Loucy (cell line): ENCODE measurements at regions not wholly inside any gene's neighbourhood (a gene's known extent, or its start where the extent isn't known, plus 50 kb on each side); places are given as distances from the start of the nearest gene placed in this dataset.

Experiments
- H2AFZ ChIP-seq: fragments of 200-600 bp; sonication (generic); 2 replicates; pipeline ENCODE4 v1.6.0; 2016; ENCODE audit warnings: antibody characterized with exemption, mild to moderate bottlenecking, low read length, moderate library complexity
- H3F3A ChIP-seq: fragments of 200-600 bp; 2 replicates; pipeline ENCODE4 v1.6.0; 2016; ENCODE audit warnings: antibody characterized with exemption, low read depth, mild to moderate bottlenecking
- H3K27me3 ChIP-seq: fragments of 200-600 bp; sonication (generic); 2 replicates; pipeline ENCODE4 v1.6.1; 2014; ENCODE audit warnings: low read length, mild to moderate bottlenecking; ENCODE audit not compliant: insufficient read depth, poor library complexity, severe bottlenecking
- H3K36me3 ChIP-seq: fragments of 200-600 bp; sonication (generic); 2 replicates; pipeline ENCODE4 v1.6.1; 2016; ENCODE audit warnings: low read length; ENCODE audit not compliant: insufficient read depth
- H3K4me1 ChIP-seq: fragments of 200-600 bp; sonication (generic); 2 replicates; pipeline ENCODE4 v1.5.1; 2014; ENCODE audit warnings: low read length, mild to moderate bottlenecking; ENCODE audit not compliant: insufficient read depth, poor library complexity, severe bottlenecking
- H3K4me2 ChIP-seq: fragments of 200-600 bp; sonication (generic); 2 replicates; pipeline ENCODE4 v1.6.0; 2014; ENCODE audit warnings: antibody characterized with exemption, low read length, low read depth, mild to moderate bottlenecking; ENCODE audit not compliant: poor library complexity, severe bottlenecking
- H3K4me3 ChIP-seq: fragments of 200-600 bp; sonication (generic); 2 replicates; pipeline ENCODE4 v1.5.1; 2014; ENCODE audit warnings: low read length, mild to moderate bottlenecking, mixed read lengths; ENCODE audit not compliant: poor library complexity, severe bottlenecking
- H3K79me2 ChIP-seq: fragments of 200-600 bp; sonication (generic); 2 replicates; pipeline ENCODE4 v1.6.1; 2014; ENCODE audit warnings: low read length; ENCODE audit not compliant: insufficient read depth
- H3K9ac ChIP-seq: fragments of 200-600 bp; sonication (generic); 2 replicates; pipeline ENCODE4 v1.6.0; 2014; ENCODE audit warnings: mild to moderate bottlenecking, low read depth, low read length, moderate library complexity; ENCODE audit not compliant: poor library complexity, severe bottlenecking
- H3K9me2 ChIP-seq: fragments of 200-600 bp; sonication (generic); replicated peaks from 2 replicates; pipeline ENCODE4 v1.6.1; 2016; ENCODE audit warnings: low read depth, low read length, mixed read lengths
- H3K9me3 ChIP-seq: fragments of 200-600 bp; sonication (generic); 2 replicates; pipeline ENCODE4 v1.6.1; 2014; ENCODE audit warnings: mild to moderate bottlenecking, antibody characterized with exemption, low read length, low read depth; ENCODE audit not compliant: insufficient read depth
- H4K20me1 ChIP-seq: fragments of 200-600 bp; sonication (generic); 2 replicates; pipeline ENCODE4 v1.6.0; 2014; ENCODE audit warnings: antibody characterized with exemption, low read length, mild to moderate bottlenecking; ENCODE audit not compliant: insufficient read depth, poor library complexity, severe bottlenecking
- EZH2phosphoT487 ChIP-seq: fragments of 200-600 bp; IDR thresholded peaks from 2 replicates; pipeline ENCODE4 v1.6.1; 2018; ENCODE audit warnings: antibody characterized with exemption, mild to moderate bottlenecking, moderate library complexity, borderline replicate concordance
- TF ChIP-seq, protein P1 (sequence below): fragments of 200-600 bp; sonication (generic); conservative IDR thresholded peaks from 2 replicates; pipeline ENCODE4 v1.5.1; 2014; ENCODE audit warnings: mild to moderate bottlenecking, antibody characterized with exemption, low read length

DNA sequence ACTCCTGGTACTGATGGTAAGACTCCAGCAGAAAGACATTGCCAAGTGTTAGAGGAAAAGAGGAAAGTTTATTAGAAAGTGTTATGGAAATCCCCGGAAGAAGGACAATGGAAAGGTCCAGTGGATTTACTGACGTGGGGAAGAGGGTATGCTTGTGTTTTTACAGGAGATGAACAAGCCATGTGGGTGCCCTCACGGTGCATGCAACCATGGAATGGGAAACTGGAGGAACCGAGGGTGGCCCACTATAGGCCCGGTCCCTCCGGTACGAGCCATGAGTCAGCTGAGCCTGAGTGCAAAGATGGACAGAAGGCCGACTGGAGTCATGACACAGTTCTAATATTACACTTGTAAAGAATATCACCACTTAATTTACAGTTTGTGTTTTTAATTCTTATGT is 123.3 kb upstream of the ZCCHC13 start:
- H3F3A ChIP-seq = no peaks in the 10 kb centered on the region
- no peak overlapping the region for H3K9ac ChIP-seq
- no peaks in the 10 kb centered on the region for H3K79me2 ChIP-seq
- no peak for TF ChIP-seq EZH2phosphoT487
- TF ChIP-seq, protein P1, sequence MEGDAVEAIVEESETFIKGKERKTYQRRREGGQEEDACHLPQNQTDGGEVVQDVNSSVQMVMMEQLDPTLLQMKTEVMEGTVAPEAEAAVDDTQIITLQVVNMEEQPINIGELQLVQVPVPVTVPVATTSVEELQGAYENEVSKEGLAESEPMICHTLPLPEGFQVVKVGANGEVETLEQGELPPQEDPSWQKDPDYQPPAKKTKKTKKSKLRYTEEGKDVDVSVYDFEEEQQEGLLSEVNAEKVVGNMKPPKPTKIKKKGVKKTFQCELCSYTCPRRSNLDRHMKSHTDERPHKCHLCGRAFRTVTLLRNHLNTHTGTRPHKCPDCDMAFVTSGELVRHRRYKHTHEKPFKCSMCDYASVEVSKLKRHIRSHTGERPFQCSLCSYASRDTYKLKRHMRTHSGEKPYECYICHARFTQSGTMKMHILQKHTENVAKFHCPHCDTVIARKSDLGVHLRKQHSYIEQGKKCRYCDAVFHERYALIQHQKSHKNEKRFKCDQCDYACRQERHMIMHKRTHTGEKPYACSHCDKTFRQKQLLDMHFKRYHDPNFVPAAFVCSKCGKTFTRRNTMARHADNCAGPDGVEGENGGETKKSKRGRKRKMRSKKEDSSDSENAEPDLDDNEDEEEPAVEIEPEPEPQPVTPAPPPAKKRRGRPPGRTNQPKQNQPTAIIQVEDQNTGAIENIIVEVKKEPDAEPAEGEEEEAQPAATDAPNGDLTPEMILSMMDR = no peak
- H3K4me2 ChIP-seq = no peak overlapping the region
- no peaks in the 10 kb centered on the region for H3K27me3 ChIP-seq
- H3K4me1 ChIP-seq = no peaks in the 10 kb centered on the region
- no peaks in the 10 kb centered on the region for H3K36me3 ChIP-seq
- no peak overlapping the region for H2AFZ ChIP-seq
- H3K9me2 ChIP-seq = no peaks in the 10 kb centered on the region
- H3K4me3 ChIP-seq = no peak overlapping the region
- no peaks in the 10 kb centered on the region for H3K9me3 ChIP-seq
- H4K20me1 ChIP-seq = no peaks in the 10 kb centered on the region

DNA sequence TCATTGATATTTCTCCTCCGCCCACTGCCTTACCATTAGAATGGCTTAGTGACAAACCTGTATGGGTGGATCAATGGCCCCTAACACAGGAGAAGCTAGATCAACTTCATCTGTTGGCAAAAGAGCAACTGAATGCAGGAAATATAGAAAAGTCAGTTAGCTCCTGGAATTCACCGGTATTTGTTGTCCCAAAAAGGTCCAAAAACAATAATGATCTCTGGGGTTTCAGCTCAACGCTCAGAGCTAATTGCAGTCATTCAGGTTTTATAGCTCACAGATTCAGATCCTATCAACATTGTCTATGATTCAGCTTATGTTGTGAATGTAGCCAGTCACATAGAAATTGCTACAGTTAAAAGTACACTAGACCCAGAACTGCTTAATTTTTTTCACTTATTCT is 124.0 kb upstream of the ZCCHC13 start:
- TF ChIP-seq, protein P1 = no peak
- no peak for TF ChIP-seq EZH2phosphoT487
- Histone ChIP-seq H3K4me3 (no peak overlapping the region), H3K4me1 (no peaks in the 10 kb centered on the region), H3K79me2 (no peaks in the 10 kb centered on the region), H3K9me3 (no peaks in the 10 kb centered on the region), H3K27me3 (no peaks in the 10 kb centered on the region), H3K36me3 (no peaks in the 10 kb centered on the region), H2AFZ (no peak overlapping the region), H3K9ac (no peak overlapping the region), H3K4me2 (no peak overlapping the region), H4K20me1 (no peaks in the 10 kb centered on the region), H3K9me2 (no peaks in the 10 kb centered on the region), H3F3A (no peaks in the 10 kb centered on the region)

DNA sequence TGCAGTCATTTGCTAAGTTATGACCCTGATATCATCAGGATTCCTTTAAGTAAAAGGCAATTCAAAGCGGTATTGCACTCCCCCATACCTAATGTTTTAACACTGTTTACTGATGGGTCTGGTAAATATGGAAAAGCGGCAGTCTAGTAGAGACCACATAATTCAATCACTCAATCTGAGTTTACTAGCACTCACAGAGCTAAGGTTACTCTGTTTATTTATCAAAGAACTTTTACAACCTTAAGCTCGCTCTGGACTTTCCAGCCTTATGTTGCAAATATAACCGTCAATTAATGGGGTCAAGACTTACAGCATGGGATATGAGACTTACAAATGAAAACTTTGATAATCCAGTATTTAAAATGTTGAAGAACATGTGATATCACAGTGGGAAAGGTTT is 124.5 kb upstream of the ZCCHC13 start:
- Histone ChIP-seq H3F3A (no peaks in the 10 kb centered on the region), H3K79me2 (no peaks in the 10 kb centered on the region), H4K20me1 (no peaks in the 10 kb centered on the region), H3K4me3 (no peak overlapping the region), H3K9me3 (no peaks in the 10 kb centered on the region), H3K9me2 (no peaks in the 10 kb centered on the region), H3K27me3 (no peaks in the 10 kb centered on the region), H3K4me2 (no peak overlapping the region), H3K4me1 (no peaks in the 10 kb centered on the region), H3K9ac (no peak overlapping the region), H2AFZ (no peak overlapping the region), H3K36me3 (no peaks in the 10 kb centered on the region)
- no peak for TF ChIP-seq EZH2phosphoT487
- TF ChIP-seq, protein P1 = no peak
